ENCODE measurements at regions not wholly inside any gene's neighbourhood (a gene's known extent, or its start where the extent isn't known, plus 50 kb on each side); places are given as distances from the start of the nearest gene placed in this dataset.

GRCh38 chr3:99084156-99084555 lies 182.7 kb upstream of the DCBLD2 start:
- Mint-ChIP-seq H3K4me1 (ENCODE audit: low read depth) (no peaks in the 10 kb centered on the region), H3K4me3 (ENCODE audit: low read depth) (no peak overlapping the region), H3K27ac (no peak overlapping the region), H3K27me3 (no peaks in the 10 kb centered on the region), H3K36me3 (ENCODE audit: insufficient read depth) (no peaks in the 10 kb centered on the region), H3K9me3 (ENCODE audit: low read depth) (no peaks in the 10 kb centered on the region)
- DNase-seq (ENCODE audit: low spot score, unreplicated experiment), result no peak
- no peak for TF ChIP-seq CTCF (IDR thresholded peaks at IDR 0.05; ENCODE audit: unreplicated experiment)

- TF ChIP-seq CTCF (IDR thresholded peaks at IDR 0.05; ENCODE audit: unreplicated experiment), result no peak
- H3K27ac Mint-ChIP-seq, result no peak overlapping the region
- no peaks in the 10 kb centered on the region for H3K27me3 Mint-ChIP-seq
- no peak overlapping the region for H3K4me3 Mint-ChIP-seq (ENCODE audit: low read depth)
- H3K4me1 Mint-ChIP-seq (ENCODE audit: low read depth), result no peaks in the 10 kb centered on the region
- H3K9me3 Mint-ChIP-seq (ENCODE audit: low read depth), result peaks cover 4% of the 10 kb centered on the region
- no peak for DNase-seq (ENCODE audit: low spot score, unreplicated experiment)
- H3K36me3 Mint-ChIP-seq (ENCODE audit: insufficient read depth), result no peaks in the 10 kb centered on the region
Measured at GRCh38 chr3:99071096-99071495, 169.6 kb upstream of the DCBLD2 start.

GRCh38 chr3:99069973-99070372 lies 168.5 kb upstream of the DCBLD2 start:
- peaks cover 5% of the 10 kb centered on the region for H3K9me3 Mint-ChIP-seq (ENCODE audit: low read depth)
- H3K27me3 Mint-ChIP-seq, result no peaks in the 10 kb centered on the region
- no peak for TF ChIP-seq CTCF (IDR thresholded peaks at IDR 0.05; ENCODE audit: unreplicated experiment)
- H3K27ac Mint-ChIP-seq, result no peak overlapping the region
- no peaks in the 10 kb centered on the region for H3K36me3 Mint-ChIP-seq (ENCODE audit: insufficient read depth)
- no peak overlapping the region for H3K4me3 Mint-ChIP-seq (ENCODE audit: low read depth)
- DNase-seq (ENCODE audit: low spot score, unreplicated experiment), result no peak
- no peaks in the 10 kb centered on the region for H3K4me1 Mint-ChIP-seq (ENCODE audit: low read depth)

- H3K9me3 Mint-ChIP-seq (ENCODE audit: low read depth), result peaks cover 5% of the 10 kb centered on the region
- no peaks in the 10 kb centered on the region for H3K27me3 Mint-ChIP-seq
- TF ChIP-seq CTCF (IDR thresholded peaks at IDR 0.05; ENCODE audit: unreplicated experiment), result no peak
- DNase-seq (ENCODE audit: low spot score, unreplicated experiment), result no peak
- no peaks in the 10 kb centered on the region for H3K36me3 Mint-ChIP-seq (ENCODE audit: insufficient read depth)
- no peak overlapping the region for H3K4me3 Mint-ChIP-seq (ENCODE audit: low read depth)
- no peak overlapping the region for H3K27ac Mint-ChIP-seq
- no peaks in the 10 kb centered on the region for H3K4me1 Mint-ChIP-seq (ENCODE audit: low read depth)
Measured at GRCh38 chr3:99066863-99067262, 165.4 kb upstream of the DCBLD2 start.

- TF ChIP-seq CTCF (IDR thresholded peaks at IDR 0.05; ENCODE audit: unreplicated experiment), result no peak
Measured at GRCh38 chr3:99049164-99049563, 147.7 kb upstream of the DCBLD2 start.

More at GRCh38 chr3:99049164-99049563, 147.7 kb upstream of the DCBLD2 start:
- no peak for DNase-seq (ENCODE audit: low spot score, unreplicated experiment)
- no peaks in the 10 kb centered on the region for H3K36me3 Mint-ChIP-seq (ENCODE audit: insufficient read depth)
- no peak overlapping the region for H3K27ac Mint-ChIP-seq
- no peaks in the 10 kb centered on the region for H3K27me3 Mint-ChIP-seq
- H3K9me3 Mint-ChIP-seq (ENCODE audit: low read depth), result no peaks in the 10 kb centered on the region
- H3K4me3 Mint-ChIP-seq (ENCODE audit: low read depth), result no peak overlapping the region
- no peaks in the 10 kb centered on the region for H3K4me1 Mint-ChIP-seq (ENCODE audit: low read depth)

Measured in progenitor cell of endocrine pancreas (in vitro differentiated cells).